ENCODE measurements at regions not wholly inside any gene's neighbourhood (a gene's known extent, or its start where the extent isn't known, plus 50 kb on each side); places are given as distances from the start of the nearest gene placed in this dataset.

DNA sequence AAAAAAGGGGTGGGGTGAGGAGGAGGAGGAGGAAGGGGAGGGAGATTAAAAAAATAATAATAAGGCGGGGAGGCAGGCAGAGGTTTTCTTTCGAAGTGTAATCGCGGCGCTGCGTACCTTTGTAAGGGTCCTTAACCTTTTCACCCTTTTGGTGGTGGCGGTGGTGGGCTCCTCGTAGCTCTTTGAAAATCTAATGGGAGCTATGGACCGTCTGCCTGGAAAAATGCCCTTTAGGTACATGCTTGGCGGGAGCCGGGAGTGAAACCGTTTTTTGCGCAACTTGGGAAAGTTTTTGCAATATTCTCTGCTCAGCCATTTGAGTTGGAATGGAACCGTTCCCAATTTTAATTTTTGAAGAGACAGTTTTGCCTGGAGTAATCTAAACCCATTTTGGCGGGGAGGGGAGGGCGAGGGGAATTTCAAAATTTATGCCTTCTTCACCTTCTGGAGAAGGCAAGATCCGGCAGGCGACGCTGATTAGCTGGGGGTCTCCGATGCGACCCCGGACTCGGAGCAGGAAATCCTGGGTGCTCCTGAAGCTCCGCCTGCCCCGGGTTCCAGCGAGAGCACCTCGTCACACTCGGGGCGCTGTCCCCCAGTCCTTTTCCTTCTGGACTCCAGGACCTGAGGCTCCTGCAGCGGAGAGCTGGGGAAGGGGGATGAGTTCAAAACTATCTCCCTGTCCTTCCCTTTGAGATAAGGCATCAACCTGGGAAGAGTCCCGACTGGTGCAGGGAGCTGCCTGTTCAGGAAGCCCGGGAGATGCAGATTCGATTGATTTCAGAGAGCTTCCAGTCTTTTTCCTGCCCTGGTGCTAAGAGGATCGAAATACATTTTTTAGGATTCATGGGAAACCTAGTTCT, 74.6 kb upstream of the TBX5 start:
- Histone ChIP-seq H2AFZ (ENCODE audit: low read depth, low read length) (no peak overlapping the region), H3K4me1 (ENCODE audit: insufficient read depth, low read length) (no peaks in the 10 kb centered on the region), H3K9me3 (ENCODE audit: insufficient read depth, low read length, severe bottlenecking) (no peaks in the 10 kb centered on the region), H3K4me3 (ENCODE audit: low read depth in 1 of 2, low read length in 2 of 2) (no peak overlapping the region), H3K36me3 (ENCODE audit: insufficient read depth, low read length) (no peaks in the 10 kb centered on the region), H3K27me3 (ENCODE audit: insufficient read depth, low read length, poor library complexity) (peaks cover 31% of the 10 kb centered on the region), H4K20me1 (ENCODE audit: insufficient read depth, low read length) (no peaks in the 10 kb centered on the region), H3K4me2 (ENCODE audit: insufficient read depth, low read length) (no peak overlapping the region), H3K9ac (ENCODE audit: low read depth, low read length) (no peak overlapping the region), H3K27ac (ENCODE audit: low read length) (no peak overlapping the region), H3K79me2 (ENCODE audit: insufficient read depth, low read length) (no peaks in the 10 kb centered on the region)
- TF ChIP-seq, protein P1, sequence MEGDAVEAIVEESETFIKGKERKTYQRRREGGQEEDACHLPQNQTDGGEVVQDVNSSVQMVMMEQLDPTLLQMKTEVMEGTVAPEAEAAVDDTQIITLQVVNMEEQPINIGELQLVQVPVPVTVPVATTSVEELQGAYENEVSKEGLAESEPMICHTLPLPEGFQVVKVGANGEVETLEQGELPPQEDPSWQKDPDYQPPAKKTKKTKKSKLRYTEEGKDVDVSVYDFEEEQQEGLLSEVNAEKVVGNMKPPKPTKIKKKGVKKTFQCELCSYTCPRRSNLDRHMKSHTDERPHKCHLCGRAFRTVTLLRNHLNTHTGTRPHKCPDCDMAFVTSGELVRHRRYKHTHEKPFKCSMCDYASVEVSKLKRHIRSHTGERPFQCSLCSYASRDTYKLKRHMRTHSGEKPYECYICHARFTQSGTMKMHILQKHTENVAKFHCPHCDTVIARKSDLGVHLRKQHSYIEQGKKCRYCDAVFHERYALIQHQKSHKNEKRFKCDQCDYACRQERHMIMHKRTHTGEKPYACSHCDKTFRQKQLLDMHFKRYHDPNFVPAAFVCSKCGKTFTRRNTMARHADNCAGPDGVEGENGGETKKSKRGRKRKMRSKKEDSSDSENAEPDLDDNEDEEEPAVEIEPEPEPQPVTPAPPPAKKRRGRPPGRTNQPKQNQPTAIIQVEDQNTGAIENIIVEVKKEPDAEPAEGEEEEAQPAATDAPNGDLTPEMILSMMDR (IDR thresholded peaks at IDR 0.05; ENCODE audit: borderline replicate concordance, extremely low read depth, low read length, poor library complexity, severe bottlenecking), result no peak
- TF ChIP-seq EZH2 (IDR thresholded peaks at IDR 0.05; ENCODE audit: borderline replicate concordance, low read depth, low read length, severe bottlenecking), result no peak
- DNase-seq (no peak), ATAC-seq (ENCODE audit: insufficient read depth, low read depth) (no peak)

DNA sequence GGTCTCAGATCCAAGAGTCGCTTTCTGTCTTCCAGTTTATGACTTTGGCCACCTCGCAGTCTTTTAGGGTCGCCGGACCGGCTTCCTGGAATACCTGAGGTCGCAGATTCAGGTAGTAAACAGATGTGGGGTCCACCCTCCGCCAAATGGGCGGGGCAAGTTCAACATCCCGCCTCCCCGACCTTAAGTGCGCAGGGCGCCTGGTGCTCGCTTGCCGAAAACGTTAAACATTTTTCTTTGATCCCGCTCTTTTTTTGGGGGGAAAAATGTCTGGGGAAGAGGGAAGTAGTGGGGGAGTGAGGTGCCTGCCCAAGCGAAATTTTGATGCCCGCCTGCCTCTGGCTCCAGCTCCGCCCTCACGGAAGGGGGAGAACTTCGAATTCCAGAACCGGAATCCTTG, 73.9 kb upstream of the TBX5 start:
- Histone ChIP-seq H3K36me3 (ENCODE audit: insufficient read depth, low read length) (no peaks in the 10 kb centered on the region), H3K4me3 (ENCODE audit: low read depth in 1 of 2, low read length in 2 of 2) (no peak overlapping the region), H3K4me1 (ENCODE audit: insufficient read depth, low read length) (no peaks in the 10 kb centered on the region), H2AFZ (ENCODE audit: low read depth, low read length) (no peak overlapping the region), H3K27ac (ENCODE audit: low read length) (no peak overlapping the region), H4K20me1 (ENCODE audit: insufficient read depth, low read length) (no peaks in the 10 kb centered on the region), H3K9ac (ENCODE audit: low read depth, low read length) (no peak overlapping the region), H3K27me3 (ENCODE audit: insufficient read depth, low read length, poor library complexity) (peaks cover 31% of the 10 kb centered on the region), H3K9me3 (ENCODE audit: insufficient read depth, low read length, severe bottlenecking) (no peaks in the 10 kb centered on the region), H3K4me2 (ENCODE audit: insufficient read depth, low read length) (no peak overlapping the region), H3K79me2 (ENCODE audit: insufficient read depth, low read length) (no peaks in the 10 kb centered on the region)
- DNase-seq, result no peak
- TF ChIP-seq, protein P1 (IDR thresholded peaks at IDR 0.05; ENCODE audit: borderline replicate concordance, extremely low read depth, low read length, poor library complexity, severe bottlenecking), result no peak
- no peak for TF ChIP-seq EZH2 (IDR thresholded peaks at IDR 0.05; ENCODE audit: borderline replicate concordance, low read depth, low read length, severe bottlenecking)
- ATAC-seq (ENCODE audit: insufficient read depth, low read depth), result no peak

DNA sequence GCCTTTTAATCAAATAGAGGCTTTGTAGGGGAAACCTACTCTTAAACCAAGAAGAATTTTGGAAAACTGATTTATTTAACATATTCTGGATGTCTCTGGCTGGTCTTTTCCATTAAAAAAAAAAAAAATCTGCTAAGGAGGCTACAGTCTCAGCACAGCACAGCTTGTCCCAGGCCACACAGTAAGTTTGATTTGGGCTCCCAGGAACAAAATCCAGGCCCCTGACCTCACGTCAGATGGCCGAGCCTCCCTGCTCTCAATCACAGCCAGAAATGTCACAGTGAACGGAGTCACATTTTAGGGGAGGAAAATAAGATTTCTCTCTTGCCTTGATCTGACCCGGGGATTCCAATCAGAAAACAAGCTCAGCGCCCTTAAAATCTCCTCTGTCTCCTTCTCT, 72.9 kb upstream of the TBX5 start:
- no peak overlapping the region for H3K27ac ChIP-seq (ENCODE audit: low read length)
- H3K4me3 ChIP-seq (ENCODE audit: low read depth in 1 of 2, low read length in 2 of 2), result no peak overlapping the region
- H4K20me1 ChIP-seq (ENCODE audit: insufficient read depth, low read length), result no peaks in the 10 kb centered on the region
- no peak overlapping the region for H3K4me2 ChIP-seq (ENCODE audit: insufficient read depth, low read length)
- ATAC-seq (ENCODE audit: insufficient read depth, low read depth), result no peak
- no peak for DNase-seq
- TF ChIP-seq, protein P1 (IDR thresholded peaks at IDR 0.05; ENCODE audit: borderline replicate concordance, extremely low read depth, low read length, poor library complexity, severe bottlenecking), result no peak
- no peak for TF ChIP-seq EZH2 (IDR thresholded peaks at IDR 0.05; ENCODE audit: borderline replicate concordance, low read depth, low read length, severe bottlenecking)
- no peak overlapping the region for H3K9ac ChIP-seq (ENCODE audit: low read depth, low read length)
- H3K79me2 ChIP-seq (ENCODE audit: insufficient read depth, low read length), result no peaks in the 10 kb centered on the region
- no peaks in the 10 kb centered on the region for H3K4me1 ChIP-seq (ENCODE audit: insufficient read depth, low read length)
- H3K9me3 ChIP-seq (ENCODE audit: insufficient read depth, low read length, severe bottlenecking), result no peaks in the 10 kb centered on the region
- peaks cover 31% of the 10 kb centered on the region for H3K27me3 ChIP-seq (ENCODE audit: insufficient read depth, low read length, poor library complexity)
- H3K36me3 ChIP-seq (ENCODE audit: insufficient read depth, low read length), result no peaks in the 10 kb centered on the region
- no peak overlapping the region for H2AFZ ChIP-seq (ENCODE audit: low read depth, low read length)

All from DND-41 (cell line).